ENCODE measurements at regions not wholly inside any gene's neighbourhood (a gene's known extent, or its start where the extent isn't known, plus 50 kb on each side); places are given as distances from the start of the nearest gene placed in this dataset.
"Not testable (repeated sequence)": the region's sequence is repeated elsewhere in the genome, so short reads cannot be mapped to it uniquely, and the experiment has no call there.

GRCh38 chr1:198934426-198934825 is 295.6 kb downstream of the PTPRC start:
- DNase-seq (ENCODE audit: low read depth), result no peak

- peak; percentile 49 for DNase-seq (ENCODE audit: low read depth)
Observed at GRCh38 chr1:198934901-198935305, 296.1 kb downstream of the PTPRC start.

- DNase-seq (ENCODE audit: low read depth), result peak; percentile 49
Observed at GRCh38 chr1:198935306-198935921, 296.6 kb downstream of the PTPRC start.

GRCh38 chr1:198936371-198937083 is 297.7 kb downstream of the PTPRC start:
- no peak for DNase-seq (ENCODE audit: low read depth)

- peak; percentile 9 for DNase-seq (ENCODE audit: low read depth)
Observed at GRCh38 chr1:198937231-198938031, 298.6 kb downstream of the PTPRC start.

- DNase-seq (ENCODE audit: low read depth), result no peak
Observed at GRCh38 chr1:198939286-198939685, 300.4 kb downstream of the PTPRC start.

GRCh38 chr1:198939956-198940355 is 301.1 kb downstream of the PTPRC start:
- no peak for DNase-seq (ENCODE audit: low read depth)

GRCh38 chr1:198942466-198942865 is 303.6 kb downstream of the PTPRC start:
- DNase-seq (ENCODE audit: low read depth), result no peak

GRCh38 chr1:198943484-198944187 is 304.8 kb downstream of the PTPRC start:
- no peak for DNase-seq (ENCODE audit: low read depth)

- DNase-seq (ENCODE audit: low read depth), result no peak
Observed at GRCh38 chr1:198947456-198947855, 308.6 kb downstream of the PTPRC start.

- DNase-seq (ENCODE audit: low read depth), result no peak
Observed at GRCh38 chr1:198948895-198949659, 310.2 kb downstream of the PTPRC start.

- no peak for DNase-seq (ENCODE audit: low read depth)
Observed at GRCh38 chr1:198950036-198950435, 311.2 kb downstream of the PTPRC start.

GRCh38 chr1:198955085-198955484 is 316.2 kb downstream of the PTPRC start:
- no peak for DNase-seq (ENCODE audit: low read depth)

- DNase-seq (ENCODE audit: low read depth), result no peak
Observed at GRCh38 chr1:198957044-198957443, 318.2 kb downstream of the PTPRC start.

GRCh38 chr1:198959032-198959431 is 320.2 kb downstream of the PTPRC start:
- DNase-seq (ENCODE audit: low read depth), result no peak

- DNase-seq (ENCODE audit: low read depth), result no peak
Observed at GRCh38 chr1:198959676-198960075, 320.8 kb downstream of the PTPRC start.

- DNase-seq (ENCODE audit: low read depth), result not testable (repeated sequence)
Observed at GRCh38 chr1:198963796-198964195, 325.0 kb downstream of the PTPRC start.

GRCh38 chr1:198966519-198966918 is 327.7 kb downstream of the PTPRC start:
- DNase-seq (ENCODE audit: low read depth), result no peak

- DNase-seq (ENCODE audit: low read depth), result no peak
Observed at GRCh38 chr1:198967566-198967965, 328.7 kb downstream of the PTPRC start.

- no peak for DNase-seq (ENCODE audit: low read depth)
Observed at GRCh38 chr1:198968866-198969265, 330.0 kb downstream of the PTPRC start.

- no peak for DNase-seq (ENCODE audit: low read depth)
Observed at GRCh38 chr1:198969981-198970380, 331.1 kb downstream of the PTPRC start.

- no peak for DNase-seq (ENCODE audit: low read depth)
Observed at GRCh38 chr1:198970916-198971315, 332.1 kb downstream of the PTPRC start.
